ENCODE measurements at regions not wholly inside any gene's neighbourhood (a gene's known extent, or its start where the extent isn't known, plus 50 kb on each side); places are given as distances from the start of the nearest gene placed in this dataset.
"Not testable (repeated sequence)": the region's sequence is repeated elsewhere in the genome, so short reads cannot be mapped to it uniquely, and the experiment has no call there.

GRCh38 chr17:73887739-73888138 is 243.5 kb upstream of the SDK2 start:
- DNase-seq (ENCODE audit: low spot score), result no peak

- DNase-seq (ENCODE audit: low spot score), result no peak
Measured at GRCh38 chr17:73888862-73889261, 244.6 kb upstream of the SDK2 start.

DNA sequence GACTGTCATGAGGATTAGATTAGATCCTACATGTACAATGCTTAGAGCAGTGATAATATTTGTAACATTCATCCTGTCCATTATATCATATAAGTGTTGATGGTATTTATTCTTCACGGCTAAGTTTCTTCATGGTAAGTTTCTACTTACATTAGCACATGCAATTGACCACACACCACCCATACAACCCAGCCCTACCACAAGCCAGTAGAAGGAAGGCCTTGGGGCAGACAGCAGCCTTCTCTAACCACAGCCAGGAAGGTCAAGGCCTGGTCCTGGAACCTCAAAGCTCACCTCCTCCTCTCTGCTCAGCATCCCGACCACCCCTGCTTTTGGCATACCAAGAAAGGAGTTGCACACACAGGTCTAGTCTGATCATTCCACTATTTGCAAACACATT is 245.2 kb upstream of the SDK2 start:
- DNase-seq (ENCODE audit: low spot score), result no peak

DNA sequence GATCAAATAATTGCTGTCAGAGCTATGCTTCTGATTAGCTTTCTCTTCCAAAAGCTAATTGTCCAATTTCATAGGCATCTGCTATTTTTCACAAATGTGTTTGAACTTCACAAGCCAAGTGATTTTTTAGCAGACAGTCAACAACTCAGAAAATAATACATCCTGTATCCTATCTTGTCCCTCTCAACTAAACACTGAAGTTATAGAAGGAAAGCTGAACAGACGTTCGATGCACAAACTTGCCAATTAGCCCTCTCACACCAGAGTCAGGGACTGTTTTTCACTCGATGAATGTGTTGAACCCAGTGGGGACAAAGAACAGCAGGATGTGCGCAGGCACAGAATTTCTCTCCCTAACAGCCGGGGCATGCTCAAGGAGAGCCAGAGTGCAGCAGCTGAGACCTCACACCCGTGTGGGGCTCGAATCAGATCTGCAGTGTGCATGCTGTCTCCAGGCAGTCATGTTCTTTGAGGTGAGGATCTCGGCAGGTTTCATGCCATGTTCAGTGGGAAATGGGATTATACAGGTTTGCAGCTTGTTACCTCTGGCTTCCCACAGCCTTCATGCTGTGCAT is 246.7 kb upstream of the SDK2 start:
- DNase-seq (ENCODE audit: low spot score), result no peak

DNA sequence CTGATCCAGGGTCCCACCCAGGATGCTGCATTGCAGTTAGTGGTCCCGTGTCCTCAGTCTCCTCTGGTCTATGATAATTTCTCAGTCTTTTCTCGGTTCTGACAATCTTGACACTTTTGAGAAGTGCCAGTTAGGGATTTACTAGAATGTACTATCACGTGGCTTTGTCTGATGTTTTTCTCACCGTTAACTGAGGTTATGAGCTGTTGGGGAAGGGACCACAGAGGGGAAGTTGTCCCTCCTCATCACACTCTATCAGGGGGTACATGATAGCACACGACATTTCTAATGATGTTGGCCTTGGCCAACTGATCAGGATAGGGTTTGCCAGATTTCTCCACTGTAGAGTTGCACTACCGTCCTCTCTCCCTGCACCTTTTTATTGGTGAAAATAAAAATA is 250.9 kb upstream of the SDK2 start:
- DNase-seq (ENCODE audit: low spot score), result no peak

- no peak for DNase-seq (ENCODE audit: low spot score)
Measured at GRCh38 chr17:73896966-73897365, 252.7 kb upstream of the SDK2 start.

GRCh38 chr17:73899839-73900238 is 255.6 kb upstream of the SDK2 start:
- no peak for DNase-seq (ENCODE audit: low spot score)

DNA sequence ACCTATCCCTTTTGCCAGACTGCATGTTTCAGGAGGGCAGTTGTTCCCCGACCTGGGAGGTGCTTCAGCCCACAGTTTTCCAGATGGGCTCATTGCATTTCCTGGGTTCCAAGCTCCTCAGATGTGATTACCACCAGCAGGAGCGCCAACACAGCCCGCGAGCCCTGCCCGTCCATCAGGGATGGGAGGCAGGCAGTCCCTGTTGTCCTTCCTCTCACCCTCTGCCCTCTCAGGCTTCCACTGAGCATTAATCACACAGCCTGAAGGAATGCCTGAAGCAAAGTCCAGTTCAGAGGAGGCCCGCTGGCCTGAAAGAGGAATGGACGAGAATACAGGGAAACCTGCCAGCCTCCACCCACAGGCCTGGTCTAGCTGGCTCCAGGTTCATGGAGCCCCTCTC is 256.3 kb upstream of the SDK2 start:
- DNase-seq (ENCODE audit: low spot score), result no peak

GRCh38 chr17:73901249-73901648 is 257.0 kb upstream of the SDK2 start:
- no peak for DNase-seq (ENCODE audit: low spot score)

GRCh38 chr17:73901661-73902415 is 257.6 kb upstream of the SDK2 start:
- no peak for DNase-seq (ENCODE audit: low spot score)

- DNase-seq (ENCODE audit: low spot score), result no peak
Measured at GRCh38 chr17:73902416-73903181, 258.4 kb upstream of the SDK2 start.

DNA sequence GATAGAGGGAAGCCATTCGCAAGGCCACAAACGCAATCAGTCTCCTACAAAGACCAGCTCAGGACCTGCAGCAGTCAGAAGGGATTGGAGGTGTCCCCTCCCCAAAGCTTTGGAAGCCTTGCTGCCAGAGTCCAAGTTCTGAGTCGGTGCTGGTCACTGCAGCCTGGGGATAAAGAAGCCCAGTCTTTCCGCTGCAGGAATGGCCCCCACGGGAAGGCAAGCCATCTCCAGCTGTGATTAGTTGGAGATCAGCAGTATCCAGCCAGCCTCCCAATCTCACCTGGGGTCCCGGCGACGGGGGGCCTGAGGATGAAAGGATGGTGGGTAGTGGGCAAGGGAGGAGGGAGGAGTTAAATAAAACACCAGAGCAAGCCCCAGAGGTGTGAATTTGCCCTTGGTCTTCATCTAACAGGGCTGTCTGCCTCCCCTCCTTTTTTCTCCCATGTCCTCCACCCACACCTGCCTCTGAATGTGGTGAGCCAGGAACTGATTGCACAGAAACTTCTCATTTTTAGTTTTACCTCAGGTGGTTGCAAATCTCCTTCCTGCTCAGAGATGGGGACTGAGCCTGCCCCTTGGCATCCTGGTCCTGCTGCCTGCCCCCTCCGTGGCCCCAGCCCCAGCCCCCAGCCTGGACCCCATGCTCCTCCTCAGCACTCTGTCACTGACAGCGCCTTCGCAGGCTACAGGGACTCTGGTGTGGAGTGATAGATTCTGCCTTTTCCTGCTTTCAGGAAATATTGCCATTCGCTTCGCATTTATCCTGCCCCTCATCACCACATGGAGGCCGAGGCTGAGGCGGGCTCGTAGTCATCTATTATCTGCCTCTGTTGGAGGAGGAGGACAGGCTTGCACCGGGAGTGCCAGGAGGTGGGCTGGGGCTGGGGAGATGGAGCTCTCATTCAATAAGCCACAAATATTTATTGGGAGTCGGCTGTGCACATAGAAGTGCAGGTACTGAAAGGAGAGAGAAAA is 262.9 kb upstream of the SDK2 start:
- DNase-seq (ENCODE audit: low spot score), result no peak

DNA sequence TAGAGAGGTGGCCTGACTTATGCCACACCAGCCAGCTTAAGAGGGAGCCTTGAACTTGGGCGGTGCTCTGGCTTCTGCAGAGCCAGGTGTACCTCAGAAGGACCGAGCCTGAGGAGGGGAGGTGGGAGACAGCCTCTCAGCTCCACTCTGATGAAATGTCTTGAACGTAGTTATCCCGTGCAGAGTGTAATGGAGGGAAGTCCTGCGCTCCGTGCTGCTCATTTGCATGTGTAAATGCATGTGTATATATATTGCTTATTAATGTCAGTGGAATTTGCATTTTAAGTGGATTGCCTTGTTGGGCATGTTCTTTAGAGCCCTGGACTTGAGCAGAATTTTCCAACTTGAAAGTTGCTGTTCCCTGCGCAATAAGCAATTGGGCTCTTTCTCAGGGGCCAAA is 264.9 kb upstream of the SDK2 start:
- no peak for DNase-seq (ENCODE audit: low spot score)

DNA sequence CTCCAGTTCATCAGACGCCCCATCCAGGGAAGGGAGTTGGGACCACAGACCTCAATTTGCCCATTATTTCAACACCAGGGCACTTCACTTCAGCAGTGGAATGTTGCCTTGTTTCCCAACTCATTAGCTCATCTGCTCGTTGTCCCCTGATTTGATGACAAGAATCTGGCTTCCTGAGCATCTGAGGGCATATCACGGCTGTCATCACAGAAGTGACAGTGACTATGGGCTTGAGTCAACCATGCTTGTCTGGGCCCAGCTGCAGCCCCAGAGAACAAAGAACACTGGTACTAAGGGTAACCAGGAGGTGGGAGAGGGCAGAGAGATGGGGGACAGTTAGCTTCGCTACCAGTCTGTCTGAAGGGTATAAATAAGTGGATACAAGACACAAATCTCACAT is 266.0 kb upstream of the SDK2 start:
- no peak for DNase-seq (ENCODE audit: low spot score)

GRCh38 chr17:73910821-73911515 is 266.7 kb upstream of the SDK2 start:
- DNase-seq (ENCODE audit: low spot score), result no peak

DNA sequence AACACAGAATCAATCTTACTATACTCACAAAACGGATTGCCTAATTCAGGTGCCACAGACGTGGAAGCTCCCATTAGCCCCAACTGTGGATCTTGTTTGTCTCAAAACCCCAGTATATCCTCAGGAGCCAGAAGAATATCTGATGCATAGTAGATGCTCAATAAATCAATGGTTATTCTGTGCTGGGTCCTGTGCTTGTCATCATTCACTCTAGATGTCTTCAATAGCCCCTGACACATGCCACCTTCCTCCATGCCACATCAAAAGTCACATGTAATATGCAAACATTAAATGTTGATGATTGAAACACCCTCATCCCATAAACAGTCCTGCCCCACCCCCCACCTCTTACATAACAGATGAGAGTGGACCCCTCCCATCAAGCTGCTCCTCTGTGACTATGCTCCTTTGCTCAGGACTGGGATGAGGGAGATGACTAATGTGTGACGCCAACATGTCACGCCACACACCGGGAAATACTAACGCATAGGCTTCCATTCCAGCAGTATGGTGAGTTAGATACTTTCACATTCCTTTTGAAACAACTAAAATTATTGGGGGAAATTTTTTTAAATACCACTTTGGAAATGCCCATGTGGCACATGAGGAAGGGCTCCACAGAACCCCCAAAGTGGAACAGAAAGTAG is 267.6 kb upstream of the SDK2 start:
- DNase-seq (ENCODE audit: low spot score), result no peak

DNA sequence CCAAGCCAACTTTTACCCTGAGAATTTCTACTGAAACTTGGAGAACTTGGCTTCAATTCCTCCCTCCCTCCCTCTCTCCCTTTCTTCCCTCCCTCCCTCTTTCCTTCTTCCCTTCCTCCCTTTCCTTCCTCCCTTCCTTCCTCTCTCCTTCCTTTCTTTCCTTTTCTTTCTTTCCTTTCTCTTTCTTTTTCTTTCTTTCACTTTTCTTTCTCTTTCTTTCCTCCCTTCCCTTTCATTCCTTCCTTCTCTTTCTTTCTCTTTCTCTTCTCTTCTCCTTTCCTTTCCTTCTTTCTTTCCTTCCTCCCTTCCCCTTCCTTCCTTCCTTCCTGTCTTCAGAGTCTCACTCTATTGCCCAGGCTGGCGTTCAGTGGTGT is 268.1 kb upstream of the SDK2 start:
- no peak for DNase-seq (ENCODE audit: low spot score)

DNA sequence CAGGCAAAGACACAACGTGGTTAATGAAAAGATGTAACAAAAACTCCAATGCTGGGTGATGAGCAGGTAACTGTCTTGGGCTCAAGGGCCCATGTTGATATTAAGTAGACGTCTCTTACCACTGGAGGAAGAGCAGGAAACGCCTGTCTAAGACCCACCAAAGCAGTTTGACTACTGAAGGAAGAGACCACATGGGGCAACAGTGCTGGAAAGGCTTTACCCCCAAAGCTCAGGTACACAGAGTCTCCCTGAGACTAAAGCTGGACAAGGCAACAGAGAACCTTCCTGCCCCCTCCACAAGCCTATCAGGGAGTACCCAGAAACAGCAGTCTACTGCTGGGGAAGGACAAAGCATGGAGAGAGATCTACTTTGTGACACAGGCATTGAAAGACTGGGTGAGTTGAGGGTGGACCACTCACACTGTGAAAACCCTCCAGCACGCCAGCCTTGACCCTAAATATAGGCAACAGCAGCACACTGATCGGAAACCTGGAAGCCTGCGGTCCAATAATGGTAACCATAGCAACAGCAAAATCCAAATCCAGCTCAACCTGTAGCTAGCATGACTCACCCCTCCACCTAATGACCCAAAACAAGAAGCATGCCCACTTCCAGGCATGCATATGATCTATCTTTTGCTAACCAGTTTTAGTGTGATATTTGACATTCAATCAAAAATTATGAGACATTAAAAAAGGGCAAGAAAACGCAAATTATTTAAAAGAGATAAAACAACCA is 270.5 kb upstream of the SDK2 start:
- no peak for DNase-seq (ENCODE audit: low spot score)

DNA sequence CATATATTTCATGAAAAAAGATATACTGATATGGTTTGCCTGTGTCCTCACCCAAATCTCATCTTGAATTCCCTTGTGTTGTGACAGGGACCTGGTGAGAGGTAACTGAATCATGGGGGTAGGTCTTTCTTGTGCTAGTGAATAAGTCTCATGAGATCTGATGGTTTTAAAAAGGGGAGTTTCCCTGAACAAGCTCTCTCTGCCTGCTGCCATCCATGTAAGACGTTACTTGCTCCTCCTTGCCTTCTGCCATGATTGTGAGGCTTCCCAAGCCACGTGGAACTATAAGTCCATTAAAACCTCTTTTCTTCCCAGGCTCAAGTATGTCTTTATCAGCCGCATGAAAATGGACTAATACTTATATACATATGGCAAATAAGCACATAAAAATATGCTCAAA is 274.8 kb upstream of the SDK2 start:
- not testable (repeated sequence) for DNase-seq (ENCODE audit: low spot score)

- DNase-seq (ENCODE audit: low spot score), result no peak
Measured at GRCh38 chr17:73921306-73921705, 277.1 kb upstream of the SDK2 start.
